HFF-Myc (cell line): ENCODE measurements at regions not wholly inside any gene's neighbourhood (a gene's known extent, or its start where the extent isn't known, plus 50 kb on each side); places are given as distances from the start of the nearest gene placed in this dataset.

ENCODE experiments used
- DNase-seq: peaks from one replicate; pipeline ENCODE4 v3.0.0-alpha.2; 2011; ENCODE audit warnings: low read depth; ENCODE audit errors: extremely low read depth
- H3K4me3 ChIP-seq: replicated peaks from 2 replicates; pipeline ENCODE4 v1.5.1; 2011; ENCODE audit warnings: low read depth, mild to moderate bottlenecking, control low read depth, low read length
- CTCF ChIP-seq: IDR thresholded peaks from 2 replicates; pipeline ENCODE4 v1.5.1; 2012; ENCODE audit warnings: mild to moderate bottlenecking, low read depth, low read length, control low read depth; ENCODE audit errors: missing control alignments

- no peak for DNase-seq
- no peak for TF ChIP-seq CTCF
- H3K4me3 ChIP-seq = no peak overlapping the region
Measured at GRCh38 chr7:124387056-124387455, 354.2 kb upstream of the TMEM229A start.

- DNase-seq = no peak
- TF ChIP-seq CTCF = no peak
- H3K4me3 ChIP-seq = no peak overlapping the region
Measured at GRCh38 chr7:124379296-124379695, 346.4 kb upstream of the TMEM229A start.

GRCh38 chr7:124376111-124376510 is 343.2 kb upstream of the TMEM229A start:
- no peak for TF ChIP-seq CTCF
- H3K4me3 ChIP-seq = no peak overlapping the region
- no peak for DNase-seq

- H3K4me3 ChIP-seq = no peak overlapping the region
- no peak for DNase-seq
- TF ChIP-seq CTCF = no peak
Measured at GRCh38 chr7:124375391-124375790, 342.5 kb upstream of the TMEM229A start.

- DNase-seq = no peak
- H3K4me3 ChIP-seq = no peak overlapping the region
- no peak for TF ChIP-seq CTCF
Measured at GRCh38 chr7:124369310-124369709, 336.4 kb upstream of the TMEM229A start.

GRCh38 chr7:124366118-124366517 is 333.3 kb upstream of the TMEM229A start:
- H3K4me3 ChIP-seq = no peak overlapping the region

More at GRCh38 chr7:124366118-124366517, 333.3 kb upstream of the TMEM229A start:
- no peak for DNase-seq
- no peak for TF ChIP-seq CTCF
